GM18502 (cell line): ENCODE measurements at regions not wholly inside any gene's neighbourhood (a gene's known extent, or its start where the extent isn't known, plus 50 kb on each side); places are given as distances from the start of the nearest gene placed in this dataset.

Source experiments
- ATAC-seq: cut with Tn5 transposase; IDR thresholded peaks from one replicate; pipeline ENCODE4 v1.9.1; 2021; ENCODE audit warnings: mild to moderate bottlenecking; ENCODE audit not compliant: unreplicated experiment, poor library complexity

DNA sequence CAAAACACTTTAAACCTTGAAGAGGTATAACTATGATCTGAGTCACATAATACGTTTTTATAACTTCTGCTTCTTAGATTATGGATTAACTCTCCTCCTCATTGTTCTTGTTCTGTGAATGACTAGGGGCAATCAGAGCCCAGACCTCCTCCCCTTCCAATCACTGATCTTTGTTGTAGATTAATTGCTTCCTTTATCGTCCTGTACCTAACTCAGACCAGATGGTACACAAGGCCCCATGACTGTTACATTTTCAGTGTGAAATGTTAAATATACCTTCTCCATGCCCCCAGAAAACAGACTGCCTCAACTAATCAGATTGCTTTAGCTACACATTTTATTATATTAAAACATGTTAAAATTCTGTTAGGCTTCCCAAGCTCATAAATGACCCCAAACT is 211.7 kb downstream of the RNF152 start:
- ATAC-seq = no peak

GRCh38 chr18:61679836-61680235 is 213.0 kb downstream of the RNF152 start:
- ATAC-seq = no peak

- ATAC-seq = no peak
Observed at GRCh38 chr18:61677435-61677970, 215.3 kb downstream of the RNF152 start.

GRCh38 chr18:61676773-61677434 is 215.9 kb downstream of the RNF152 start:
- ATAC-seq = no peak

GRCh38 chr18:61669320-61669719 is 223.5 kb downstream of the RNF152 start:
- no peak for ATAC-seq

- ATAC-seq = no peak
Observed at GRCh38 chr18:61666876-61667590, 225.8 kb downstream of the RNF152 start.

GRCh38 chr18:61664419-61665084 is 228.3 kb downstream of the RNF152 start:
- no peak for ATAC-seq

DNA sequence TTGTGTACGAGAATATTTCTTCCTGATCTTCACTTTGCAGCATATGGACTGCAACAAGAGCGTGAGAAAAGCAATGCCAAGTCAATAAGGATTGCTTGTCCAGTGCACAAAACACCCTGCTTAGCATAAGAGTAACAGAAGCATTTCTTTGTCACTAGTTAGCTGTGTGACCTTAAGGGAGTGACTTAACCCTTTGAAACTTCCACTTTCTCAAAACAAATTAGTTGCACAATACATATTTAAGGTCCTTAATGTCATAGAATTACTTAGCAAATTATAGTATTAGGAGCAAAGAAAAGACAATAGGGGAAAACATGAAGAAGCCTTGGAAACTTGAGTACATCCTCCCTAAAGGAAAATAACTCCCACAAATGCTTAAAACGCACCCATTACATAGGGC is 230.1 kb downstream of the RNF152 start:
- ATAC-seq = no peak

DNA sequence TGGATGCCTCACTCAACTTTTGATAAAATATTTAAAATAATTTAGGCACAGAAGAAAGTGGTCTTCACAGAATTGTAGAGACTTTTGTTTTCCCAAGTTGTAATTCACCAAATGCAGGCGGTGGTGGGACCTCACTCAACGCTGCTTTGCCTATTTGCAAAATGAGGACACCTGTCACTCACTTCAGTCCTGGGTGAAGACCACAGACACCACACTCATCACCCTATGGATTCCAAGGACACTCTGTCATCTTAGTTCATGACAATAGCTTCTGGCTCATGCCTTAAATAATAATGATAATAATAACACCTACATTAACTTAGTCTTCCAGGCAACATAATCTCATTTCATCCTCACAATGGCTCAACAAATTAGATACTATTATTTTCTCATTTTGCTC is 234.4 kb downstream of the RNF152 start:
- ATAC-seq = no peak

DNA sequence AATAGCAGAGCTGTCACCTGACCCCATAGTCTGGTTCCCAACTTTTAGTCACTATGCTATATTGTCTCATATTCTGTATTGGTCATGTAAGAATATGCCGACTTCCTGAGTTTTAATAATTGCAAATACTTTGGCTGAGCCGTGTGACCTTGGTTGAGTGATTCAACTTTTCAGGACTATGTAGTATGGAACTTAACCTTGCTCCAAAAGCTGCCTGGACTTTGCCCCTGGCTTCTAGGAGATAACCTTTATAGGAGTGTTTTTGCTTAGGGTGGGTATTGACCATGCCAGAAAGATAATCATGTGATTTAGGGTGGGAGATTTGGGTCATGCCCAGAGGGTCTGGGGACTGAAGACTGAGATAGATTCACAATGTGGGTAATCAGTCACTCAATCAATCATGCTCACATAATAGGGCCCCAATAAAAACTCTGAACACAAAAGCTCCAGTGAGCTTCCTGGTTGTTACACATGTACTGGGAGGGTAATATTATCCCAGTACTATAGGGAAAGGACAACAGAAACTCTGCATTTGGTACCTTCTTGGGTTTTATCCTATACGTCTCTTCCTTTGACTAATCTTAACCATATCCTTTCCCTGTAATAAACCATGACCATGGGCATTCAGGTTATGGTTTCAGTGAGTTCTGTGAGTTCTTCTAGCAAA is 235.6 kb downstream of the RNF152 start:
- no peak for ATAC-seq

DNA sequence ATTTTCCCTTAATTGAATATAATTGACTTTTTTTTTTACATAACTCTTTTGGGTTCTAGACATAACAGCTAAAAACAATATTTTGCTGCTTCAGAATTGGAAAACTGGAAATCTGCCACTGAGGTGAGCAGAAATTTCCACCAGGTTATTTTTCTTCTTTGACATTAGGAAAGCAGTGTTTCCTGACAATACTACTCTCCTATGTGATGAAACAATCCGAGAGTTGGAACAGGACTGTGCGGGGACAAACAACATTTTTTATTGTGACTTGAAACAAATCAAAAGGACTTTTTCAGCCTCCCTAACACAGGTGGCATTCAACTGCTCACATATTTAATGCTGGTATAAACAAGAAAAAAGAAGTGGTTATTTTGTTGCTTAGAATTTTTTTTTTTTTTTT is 237.2 kb downstream of the RNF152 start:
- ATAC-seq = no peak

DNA sequence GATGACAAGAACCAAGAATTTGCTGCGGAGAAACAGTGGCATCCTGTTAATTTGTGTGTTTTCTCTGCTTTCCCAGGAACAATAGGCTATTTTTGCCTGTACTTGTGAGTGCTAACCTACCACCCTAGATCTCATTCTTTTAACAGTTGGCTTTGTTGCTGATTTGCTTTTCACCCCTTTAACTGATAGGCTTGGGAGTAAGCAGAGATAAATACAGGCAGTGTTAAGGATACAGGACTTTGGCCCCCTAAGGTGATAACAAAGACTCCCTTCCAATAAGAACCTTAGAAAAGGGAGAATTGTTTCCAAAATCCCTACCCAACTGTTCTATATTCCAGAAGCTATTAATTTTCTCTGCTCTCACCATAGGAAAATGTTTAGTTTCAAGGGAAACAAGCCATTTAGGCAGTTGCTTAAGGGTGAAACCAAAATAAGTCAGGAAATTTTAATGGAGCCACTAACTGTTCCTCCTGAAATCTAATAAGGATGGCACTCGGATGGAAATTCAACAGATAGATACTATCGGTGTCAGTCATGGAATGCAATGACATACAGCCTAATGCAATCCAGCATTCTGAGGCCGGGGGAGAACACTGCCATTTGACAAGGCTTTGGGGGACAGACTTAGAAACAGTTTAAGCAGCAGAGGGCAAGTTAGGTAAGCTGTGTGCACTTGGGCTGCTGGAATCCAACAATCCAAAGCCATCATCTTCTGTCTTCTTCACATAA is 238.8 kb downstream of the RNF152 start:
- ATAC-seq = no peak

DNA sequence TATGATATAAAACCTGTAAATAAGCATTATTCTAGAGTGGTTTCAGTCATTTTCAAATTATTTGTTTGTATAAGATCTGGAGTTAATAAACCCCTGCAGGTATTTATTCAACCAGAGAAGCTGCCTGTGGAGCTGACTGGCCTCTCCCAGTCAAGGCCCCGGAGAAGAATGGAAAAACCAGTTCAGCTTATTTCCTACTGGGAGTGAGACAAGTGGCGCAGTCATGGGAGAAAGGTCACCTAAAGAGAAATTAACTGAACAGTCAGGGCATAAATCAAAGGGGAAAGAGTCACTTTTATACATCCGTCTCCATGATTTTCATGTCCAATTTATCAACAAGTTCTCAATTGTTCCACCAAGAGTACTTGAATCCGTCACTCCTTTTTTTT is 240.9 kb downstream of the RNF152 start:
- no peak for ATAC-seq

DNA sequence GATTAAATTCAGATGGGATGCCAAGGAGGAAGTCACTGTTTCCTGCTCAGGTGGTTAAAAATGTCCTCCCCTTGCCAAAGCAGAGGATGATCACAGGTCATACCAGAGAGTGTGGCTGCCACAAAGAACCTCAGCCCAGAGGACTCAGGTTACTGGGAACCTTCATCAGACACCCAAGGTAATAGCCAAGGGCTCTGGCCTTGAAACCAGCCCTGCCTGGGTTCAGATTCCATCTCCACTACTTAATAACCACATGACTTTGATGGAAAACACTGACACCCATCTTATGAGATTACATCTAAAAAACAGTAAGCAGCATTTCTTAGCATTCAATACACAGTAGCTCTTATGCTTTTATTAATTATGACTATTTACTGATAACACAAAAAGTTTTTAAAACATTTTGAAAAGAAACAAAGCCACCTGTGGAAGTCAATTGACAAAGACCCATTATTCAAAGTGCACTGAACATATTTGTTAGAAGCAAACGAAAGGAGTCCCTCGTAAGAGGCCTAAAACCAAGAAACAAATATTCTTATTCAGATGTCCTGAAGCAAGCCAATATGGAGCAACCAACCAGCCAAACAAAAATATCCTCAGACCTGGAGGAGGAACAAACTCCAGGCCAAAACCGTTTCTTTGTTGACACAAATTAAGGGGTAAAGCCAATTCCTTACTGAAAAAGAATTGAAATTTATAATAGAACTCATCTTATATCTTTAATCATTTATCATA is 241.5 kb downstream of the RNF152 start:
- ATAC-seq = no peak

DNA sequence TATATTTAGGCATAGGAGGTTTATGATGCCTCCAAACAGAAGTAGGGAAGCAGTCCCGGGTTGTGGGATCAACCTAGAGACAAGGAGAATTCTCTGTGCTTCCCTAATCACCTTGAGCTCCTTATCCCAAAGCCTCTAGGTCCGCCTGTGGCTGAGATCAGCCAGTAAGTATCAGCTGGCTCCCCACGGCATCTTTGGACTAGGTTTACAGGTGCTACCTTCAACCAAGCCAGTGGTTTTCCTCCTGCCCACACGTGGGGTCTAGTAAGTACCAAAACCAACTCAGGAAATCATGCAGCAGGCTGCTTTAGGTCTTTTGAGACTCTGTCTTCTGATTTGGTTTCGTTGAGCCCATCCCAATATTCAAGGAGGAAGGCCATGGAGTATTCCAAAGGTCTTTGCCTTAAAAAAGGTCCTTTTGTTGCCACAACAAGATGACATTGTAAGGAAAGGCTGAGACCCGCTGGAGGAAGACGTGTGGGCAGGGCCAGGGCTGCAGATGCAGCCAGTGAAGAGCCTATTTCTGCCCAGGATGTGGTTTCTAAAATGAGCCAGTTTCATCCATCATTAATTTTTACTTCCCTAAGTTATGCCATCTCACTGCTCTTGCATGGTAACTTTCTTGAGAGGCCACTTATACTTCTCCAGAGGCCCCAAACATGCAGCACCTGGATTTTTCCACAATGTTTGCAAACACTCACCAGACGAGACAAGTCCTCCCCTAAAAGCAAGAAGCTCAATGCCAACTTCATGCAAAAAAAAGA is 248.7 kb downstream of the RNF152 start:
- ATAC-seq = no peak

- ATAC-seq = no peak
Observed at GRCh38 chr18:61639886-61640285, 252.9 kb downstream of the RNF152 start.

GRCh38 chr18:61637905-61638595 is 254.8 kb downstream of the RNF152 start:
- ATAC-seq = no peak

GRCh38 chr18:61637319-61637718 is 255.5 kb downstream of the RNF152 start:
- ATAC-seq = no peak
